Stimulated activated naive CD4-positive, alpha-beta T cell treated with Interleukin-2 at 50 U/mL for 16 hours (primary cell): ENCODE measurements at regions not wholly inside any gene's neighbourhood (a gene's known extent, or its start where the extent isn't known, plus 50 kb on each side); places are given as distances from the start of the nearest gene placed in this dataset.
"Not testable (repeated sequence)": the region's sequence is repeated elsewhere in the genome, so short reads cannot be mapped to it uniquely, and the experiment has no call there.

Source experiments
- DNase-seq: peaks from one replicate; lab custom pipeline; 2025; lab: John Stamatoyannopoulos, UW

- DNase-seq: not testable (repeated sequence)
Measured at GRCh38 chr4:151845551-151845950, 84.7 kb upstream of the GATB start.

GRCh38 chr4:151842430-151843079 is 81.7 kb upstream of the GATB start:
- DNase-seq: no peak

- no peak for DNase-seq
Measured at GRCh38 chr4:151841107-151841506, 80.3 kb upstream of the GATB start.

GRCh38 chr4:151835467-151835866 is 74.7 kb upstream of the GATB start:
- DNase-seq: no peak

- no peak for DNase-seq
Measured at GRCh38 chr4:151833174-151833573, 72.4 kb upstream of the GATB start.

GRCh38 chr4:151831526-151831925 is 70.7 kb upstream of the GATB start:
- no peak for DNase-seq

- no peak for DNase-seq
Measured at GRCh38 chr4:151830168-151830567, 69.4 kb upstream of the GATB start.

- DNase-seq: no peak
Measured at GRCh38 chr4:151829309-151829708, 68.5 kb upstream of the GATB start.

- no peak for DNase-seq
Measured at GRCh38 chr4:151824656-151825055, 63.8 kb upstream of the GATB start.

GRCh38 chr4:151822331-151822730 is 61.5 kb upstream of the GATB start:
- DNase-seq: no peak

GRCh38 chr4:151820004-151820403 is 59.2 kb upstream of the GATB start:
- DNase-seq: no peak

- DNase-seq: no peak
Measured at GRCh38 chr4:151811403-151811802, 50.6 kb upstream of the GATB start.
